ENCODE measurements at regions not wholly inside any gene's neighbourhood (a gene's known extent, or its start where the extent isn't known, plus 50 kb on each side); places are given as distances from the start of the nearest gene placed in this dataset.

DNA sequence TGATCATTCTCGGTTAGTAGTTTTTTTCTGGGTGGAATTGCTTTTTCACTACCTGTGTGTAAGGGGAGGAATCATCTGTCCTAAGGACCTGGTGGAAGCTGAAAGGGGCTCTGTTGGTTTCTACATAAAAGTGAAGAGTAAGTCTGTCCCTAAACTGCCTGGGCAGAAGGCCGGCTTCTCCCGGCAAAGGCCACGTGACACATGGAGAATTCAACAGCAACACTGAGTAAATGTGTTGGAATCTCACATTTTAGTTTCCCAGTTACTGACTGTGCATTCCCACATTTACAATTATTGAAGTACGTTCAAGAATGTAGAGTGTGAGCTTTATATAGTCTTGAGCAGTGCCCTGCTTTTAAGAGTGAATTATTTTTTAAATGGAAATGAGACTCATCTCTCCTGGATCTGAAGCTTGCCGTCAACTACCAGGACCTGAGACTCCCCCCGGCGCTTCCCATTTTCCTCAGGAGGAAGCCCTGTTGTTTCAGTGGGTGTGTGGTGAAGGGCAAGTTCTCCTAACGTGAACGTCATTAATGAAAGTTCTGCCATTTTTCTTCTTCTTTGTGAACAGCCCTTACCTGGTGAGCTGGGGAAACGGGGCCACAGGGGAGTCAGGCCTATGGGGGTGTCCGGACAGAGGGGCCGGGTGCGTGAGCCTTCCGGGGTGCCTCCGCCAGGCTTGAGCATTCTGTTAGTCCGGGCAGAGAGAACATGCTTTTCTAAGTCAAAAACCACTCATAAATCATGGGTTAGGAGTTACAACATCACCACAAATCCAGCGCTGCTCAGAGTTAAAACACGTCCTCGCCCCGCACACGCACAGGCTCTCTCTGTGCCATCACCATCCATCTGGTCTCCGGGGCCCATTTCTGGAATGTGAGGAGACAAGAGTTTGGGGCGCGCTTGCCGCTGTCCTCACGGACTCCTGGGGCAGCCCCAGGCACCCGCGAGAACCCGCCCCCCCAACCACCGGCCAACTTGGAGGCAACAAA, 56.6 kb upstream of the SMOC2 start:
- DNase-seq = no peak

DNA sequence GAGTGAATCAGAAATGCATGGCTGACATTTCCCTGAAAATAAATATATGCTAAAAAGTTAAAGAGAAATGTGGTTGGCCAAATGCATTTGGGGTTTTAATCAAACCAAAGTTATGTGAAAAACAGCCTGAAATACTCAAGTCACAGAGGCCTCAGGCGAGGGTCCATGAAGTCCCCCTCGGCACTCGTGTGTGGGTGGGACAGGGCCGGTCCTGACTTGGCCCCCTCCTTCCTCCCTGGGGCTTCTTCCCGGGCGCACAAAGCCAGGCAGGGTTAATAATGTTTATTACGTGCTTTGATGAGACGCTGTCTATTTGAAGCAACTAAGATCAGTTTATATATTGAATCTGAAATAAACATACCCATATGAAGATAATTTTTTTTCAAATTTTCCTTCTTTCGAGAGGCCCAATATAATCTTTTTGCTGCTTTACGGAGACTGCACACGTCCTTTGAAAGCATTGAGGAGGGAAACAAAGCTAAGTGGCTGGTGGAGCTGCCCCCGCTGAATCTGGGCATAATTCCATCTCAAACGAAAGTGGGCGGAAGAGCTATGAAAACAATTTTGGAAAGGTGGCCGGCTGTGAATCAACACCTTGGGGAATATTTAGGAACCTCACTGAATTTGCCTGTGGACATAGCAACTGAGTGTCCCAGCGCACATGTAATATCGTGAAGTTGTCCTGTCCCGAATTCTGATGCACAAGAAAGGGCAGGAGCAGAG, 55.8 kb upstream of the SMOC2 start:
- no peak for DNase-seq

DNA sequence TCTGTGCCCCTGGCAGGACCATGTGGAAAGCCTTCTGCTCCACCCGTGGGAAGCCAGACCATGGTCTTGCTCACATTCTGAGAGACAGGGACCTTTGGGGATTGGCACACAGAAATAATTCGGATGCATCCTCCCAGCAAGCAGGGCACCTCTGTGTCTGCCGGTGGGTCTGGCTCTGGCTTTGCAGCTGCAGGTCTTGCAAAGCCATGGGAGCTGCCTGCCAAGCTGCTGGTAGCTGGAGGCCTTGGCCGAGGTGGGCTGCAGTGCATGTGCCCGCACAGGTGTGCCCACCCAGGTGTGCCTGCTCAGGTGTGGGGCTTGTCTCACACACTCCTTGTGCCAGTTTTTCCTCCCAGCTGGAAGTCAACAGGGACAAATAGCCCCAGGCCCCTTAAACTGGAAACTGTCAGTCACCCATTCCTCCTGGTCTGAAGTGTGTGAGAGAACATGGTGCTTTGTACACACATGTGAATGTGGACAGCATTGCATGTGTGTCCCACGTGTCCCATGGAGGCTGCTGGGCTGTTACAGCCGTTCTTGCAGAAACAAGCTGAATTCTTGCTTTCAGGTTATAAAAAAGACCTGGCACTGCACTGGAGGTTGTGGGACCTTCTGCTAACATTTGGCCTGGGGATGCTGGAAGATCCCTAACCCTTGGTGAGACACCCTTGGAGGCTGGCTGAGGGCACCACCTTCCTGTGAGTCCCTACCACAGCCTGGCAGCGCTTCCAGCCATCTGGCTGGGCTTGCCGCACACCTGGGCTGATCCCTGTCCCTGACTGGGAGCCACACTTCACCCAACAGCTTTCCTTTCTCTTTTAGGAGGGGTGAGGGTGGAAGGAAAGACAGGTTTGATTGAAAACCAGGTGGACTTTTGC, 54.9 kb upstream of the SMOC2 start:
- no peak for DNase-seq

DNA sequence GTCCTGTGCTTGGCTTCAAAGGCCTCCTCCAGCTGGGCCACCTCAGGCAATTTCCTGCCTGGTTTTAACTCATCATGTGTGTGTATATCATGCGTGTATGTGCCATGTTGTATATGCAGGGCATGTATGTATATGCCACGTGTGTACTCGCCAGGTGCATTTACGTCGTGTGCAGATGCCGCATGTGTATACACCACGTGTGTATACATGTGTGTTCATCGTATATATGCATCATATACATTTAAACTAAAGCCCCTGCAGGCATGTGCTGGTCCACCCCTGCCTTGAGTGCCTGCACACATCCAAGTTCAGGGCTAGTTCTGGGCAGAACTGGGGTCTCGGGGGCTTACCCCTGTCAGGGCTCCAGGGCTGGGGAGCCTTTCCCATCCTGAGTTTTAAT, 54.0 kb upstream of the SMOC2 start:
- no peak for DNase-seq

DNA sequence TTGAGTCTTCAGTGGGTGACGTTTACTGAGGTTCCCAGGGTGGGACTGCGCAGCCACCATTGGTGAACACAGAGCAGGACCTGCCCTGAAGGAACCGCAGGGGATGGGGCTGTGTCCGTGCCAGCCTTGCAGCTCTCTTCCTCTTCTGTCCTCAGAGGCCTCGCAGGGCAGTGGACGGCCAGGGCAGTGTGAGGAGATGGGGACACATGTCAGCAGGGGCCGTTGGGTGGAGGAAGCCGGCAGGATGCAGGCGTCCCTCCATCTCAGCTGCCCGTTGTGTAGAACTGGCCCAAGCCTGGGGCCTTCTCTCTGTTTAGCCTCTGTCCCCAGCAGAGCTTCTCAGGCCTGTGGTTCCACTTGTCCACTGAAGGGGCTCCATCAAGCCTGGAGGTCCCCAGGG, 53.6 kb upstream of the SMOC2 start:
- no peak for DNase-seq

DNA sequence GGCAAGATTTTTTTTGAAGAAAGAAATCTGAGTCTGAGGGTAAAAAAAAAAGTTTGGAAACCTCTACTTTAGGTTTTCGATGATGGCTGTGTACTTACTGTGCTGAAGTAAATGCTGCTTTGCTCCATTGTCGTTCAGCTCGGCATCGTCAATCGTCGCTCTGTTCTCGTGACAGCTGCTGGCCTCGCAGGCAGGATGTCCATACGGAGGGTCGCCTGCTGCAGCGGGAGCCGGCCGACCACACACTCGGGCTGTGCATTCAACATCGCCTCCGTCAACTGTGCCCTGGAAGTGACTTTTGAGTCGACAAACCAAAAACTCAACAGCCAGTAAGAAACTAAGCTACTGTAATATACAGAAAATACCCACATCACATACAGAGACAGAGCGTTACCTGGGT, 53.1 kb upstream of the SMOC2 start:
- DNase-seq = no peak

DNA sequence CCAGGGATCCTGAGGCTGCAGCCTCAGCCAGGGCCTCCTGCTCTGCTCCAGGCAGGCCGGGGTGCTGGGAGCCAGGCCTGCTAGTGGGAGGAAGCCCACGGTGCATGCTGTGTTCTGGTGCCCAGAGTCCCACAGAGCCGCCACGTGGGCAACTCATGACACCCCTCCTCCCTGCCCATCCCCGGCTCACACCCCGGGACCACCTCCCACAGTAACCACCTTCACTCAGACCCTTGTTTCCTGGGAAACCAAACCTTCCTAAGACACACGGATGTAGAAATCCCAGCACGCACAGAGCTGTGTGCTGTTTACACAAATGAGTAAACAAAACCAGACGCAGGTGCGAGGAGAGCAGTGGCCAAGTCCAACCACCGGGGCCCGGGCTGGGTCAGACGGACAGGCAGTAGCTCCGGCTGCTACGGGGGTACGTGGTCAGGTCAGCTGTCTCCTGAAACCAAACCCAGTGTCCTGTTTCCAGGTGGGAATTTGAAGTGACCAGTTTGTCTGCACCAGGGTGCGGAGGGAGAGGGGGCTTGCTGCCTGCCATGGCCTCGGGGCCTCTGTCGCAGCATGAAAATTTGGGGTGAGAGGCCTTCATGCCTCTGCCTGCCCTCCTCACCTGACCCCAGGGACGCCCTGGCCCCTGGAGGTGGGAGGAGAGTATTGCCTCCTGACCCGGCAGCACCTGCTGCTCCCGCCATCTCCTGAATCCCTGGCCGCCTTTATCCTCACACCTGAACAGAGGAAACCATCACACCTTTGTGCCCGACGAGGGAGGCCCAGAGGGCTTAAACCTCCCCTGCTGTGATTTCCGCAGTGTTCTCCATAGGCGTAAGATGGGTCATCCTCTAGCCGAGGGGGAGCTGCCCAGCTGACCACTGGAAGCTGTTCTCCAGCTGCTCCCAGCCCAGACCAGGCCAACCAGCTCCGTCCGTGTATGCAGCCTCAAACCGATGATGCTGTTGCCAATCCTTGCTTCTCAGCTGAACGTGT, 52.0 kb upstream of the SMOC2 start:
- DNase-seq = no peak

DNA sequence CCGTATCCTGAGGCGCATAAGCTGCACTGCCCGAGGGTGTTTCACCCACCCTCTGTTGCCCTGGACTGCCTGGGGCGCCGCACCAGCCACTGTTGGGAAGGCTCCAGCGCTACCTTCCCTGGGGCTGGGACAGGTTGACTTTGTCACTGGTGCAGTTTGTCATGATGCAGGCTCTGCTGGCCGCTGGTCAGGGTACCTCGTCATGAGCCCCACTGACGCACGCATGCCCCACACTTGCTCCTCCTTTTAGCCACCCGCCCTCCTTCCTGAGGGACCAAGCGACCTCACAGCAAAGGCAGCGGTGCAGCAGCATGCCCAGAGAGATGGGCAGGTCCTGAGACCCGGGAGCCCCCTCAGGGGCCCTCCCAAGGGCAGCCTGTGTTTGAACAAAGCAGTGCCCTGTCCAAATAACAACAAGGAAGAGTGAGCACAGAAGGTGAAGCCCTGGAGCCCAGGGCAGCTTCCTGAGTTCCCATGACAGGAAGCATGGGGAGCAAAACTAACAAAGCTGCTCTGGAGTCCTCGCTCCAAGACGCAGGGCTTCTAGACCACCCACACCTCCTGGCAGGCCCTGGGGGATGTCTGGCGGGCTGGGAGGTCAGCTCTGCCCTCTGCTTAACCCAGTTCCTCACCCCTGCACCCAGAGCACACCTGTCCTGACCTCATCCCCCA, 50.1 kb upstream of the SMOC2 start:
- DNase-seq = no peak

All from CD4-positive, alpha-beta T cell treated with Interleukin-12 subunit alpha and Interleukin-12 subunit beta, for 1 hour (primary cell).